ENCODE measurements at regions not wholly inside any gene's neighbourhood (a gene's known extent, or its start where the extent isn't known, plus 50 kb on each side); places are given as distances from the start of the nearest gene placed in this dataset.
"Not testable (repeated sequence)": the region's sequence is repeated elsewhere in the genome, so short reads cannot be mapped to it uniquely, and the experiment has no call there.

GRCh38 chr20:25859649-25860530 is 163.2 kb upstream of the ZNF337 start:
- Histone ChIP-seq H2AFZ (ENCODE audit: low read length) (peak overlapping the region; percentile 56; the same call in 1 of the 2 replicates), H3F3A (ENCODE audit: low read depth) (no peaks in the 10 kb centered on the region), H3K4me1 (ENCODE audit: insufficient read depth, low read length, poor library complexity, severe bottlenecking) (peaks cover 18% of the 10 kb centered on the region)

GRCh38 chr20:25858495-25859425 is 162.1 kb upstream of the ZNF337 start:
- H3K36me3 ChIP-seq (ENCODE audit: insufficient read depth, low read length), result no peaks in the 10 kb centered on the region
- TF ChIP-seq EZH2phosphoT487 (IDR thresholded peaks at IDR 0.05; ENCODE audit: borderline replicate concordance) (no peak), CTCF (conservative IDR thresholded peaks at IDR 0.05; ENCODE audit: low read length) (no peak)
- no peaks in the 10 kb centered on the region for H4K20me1 ChIP-seq (ENCODE audit: insufficient read depth, low read length, poor library complexity, severe bottlenecking)
- H3K27me3 ChIP-seq (ENCODE audit: insufficient read depth, low read length, poor library complexity, severe bottlenecking), result peaks cover 32% of the 10 kb centered on the region
- H3K4me1 ChIP-seq (ENCODE audit: insufficient read depth, low read length, poor library complexity, severe bottlenecking), result peaks cover 18% of the 10 kb centered on the region
- H3K9me3 ChIP-seq (ENCODE audit: insufficient read depth, low read depth, low read length), result no peaks in the 10 kb centered on the region
- H3K9me2 ChIP-seq (replicated peaks; ENCODE audit: low read depth, low read length), result no peaks in the 10 kb centered on the region
- H3F3A ChIP-seq (ENCODE audit: low read depth), result no peaks in the 10 kb centered on the region
- H3K4me3 ChIP-seq (ENCODE audit: low read length, poor library complexity, severe bottlenecking), result no peak overlapping the region
- H2AFZ ChIP-seq (ENCODE audit: low read length), result no peak overlapping the region
- H3K9ac ChIP-seq (ENCODE audit: low read depth, low read length, poor library complexity, severe bottlenecking), result no peak overlapping the region
- H3K79me2 ChIP-seq (ENCODE audit: insufficient read depth, low read length), result no peaks in the 10 kb centered on the region
- no peak overlapping the region for H3K4me2 ChIP-seq (ENCODE audit: low read depth, low read length, poor library complexity, severe bottlenecking)

More at GRCh38 chr20:25859649-25860530, 163.2 kb upstream of the ZNF337 start:
- Histone ChIP-seq H3K4me2 (ENCODE audit: low read depth, low read length, poor library complexity, severe bottlenecking) (peak overlapping the region; percentile 71), H3K9me2 (replicated peaks; ENCODE audit: low read depth, low read length) (no peaks in the 10 kb centered on the region), H3K79me2 (ENCODE audit: insufficient read depth, low read length) (no peaks in the 10 kb centered on the region), H3K27me3 (ENCODE audit: insufficient read depth, low read length, poor library complexity, severe bottlenecking) (peaks cover 39% of the 10 kb centered on the region), H3K9me3 (ENCODE audit: insufficient read depth, low read depth, low read length) (no peaks in the 10 kb centered on the region), H3K36me3 (ENCODE audit: insufficient read depth, low read length) (no peaks in the 10 kb centered on the region), H3K9ac (ENCODE audit: low read depth, low read length, poor library complexity, severe bottlenecking) (no peak overlapping the region), H4K20me1 (ENCODE audit: insufficient read depth, low read length, poor library complexity, severe bottlenecking) (no peaks in the 10 kb centered on the region), H3K4me3 (ENCODE audit: low read length, poor library complexity, severe bottlenecking) (peak overlapping the region; percentile 55)
- TF ChIP-seq EZH2phosphoT487 (IDR thresholded peaks at IDR 0.05; ENCODE audit: borderline replicate concordance) (no peak), CTCF (conservative IDR thresholded peaks at IDR 0.05; ENCODE audit: low read length) (no peak)

- H3F3A ChIP-seq (ENCODE audit: low read depth); H3K9ac ChIP-seq (ENCODE audit: low read depth, low read length, poor library complexity, severe bottlenecking); H3K9me2 ChIP-seq (replicated peaks; ENCODE audit: low read depth, low read length); H3K4me3 ChIP-seq (ENCODE audit: low read length, poor library complexity, severe bottlenecking); H3K36me3 ChIP-seq (ENCODE audit: insufficient read depth, low read length); H4K20me1 ChIP-seq (ENCODE audit: insufficient read depth, low read length, poor library complexity, severe bottlenecking); H3K79me2 ChIP-seq (ENCODE audit: insufficient read depth, low read length); H3K4me2 ChIP-seq (ENCODE audit: low read depth, low read length, poor library complexity, severe bottlenecking); H2AFZ ChIP-seq (ENCODE audit: low read length); H3K9me3 ChIP-seq (ENCODE audit: insufficient read depth, low read depth, low read length): not testable (repeated sequence)
- Histone ChIP-seq H3K27me3 (ENCODE audit: insufficient read depth, low read length, poor library complexity, severe bottlenecking) (peaks cover 31% of the 10 kb centered on the region), H3K4me1 (ENCODE audit: insufficient read depth, low read length, poor library complexity, severe bottlenecking) (peaks cover 17% of the 10 kb centered on the region)
These were observed 160.6 kb upstream of the ZNF337 start for GRCh38 chr20:25857091-25857788.

Measured in Loucy (cell line).